ENCODE measurements at regions not wholly inside any gene's neighbourhood (a gene's known extent, or its start where the extent isn't known, plus 50 kb on each side); places are given as distances from the start of the nearest gene placed in this dataset.

GRCh38 chr9:88291856-88292255, 96.4 kb upstream of the SPIN1 start:
- H3K23ac ChIP-seq (ENCODE audit: low read depth, low read length, poor library complexity), result no peak overlapping the region
- H2BK120ac ChIP-seq (ENCODE audit: low read depth, low read length), result no peak overlapping the region
- no peaks in the 10 kb centered on the region for H3K27me3 ChIP-seq (ENCODE audit: control insufficient read depth in 3 of 3, insufficient read depth in 3 of 3, low read depth in 1 of 3, low read length in 3 of 3)
- no peak overlapping the region for H2AFZ ChIP-seq (ENCODE audit: low read length)
- H3K18ac ChIP-seq (ENCODE audit: low read length), result no peak overlapping the region
- no peak overlapping the region for H3K14ac ChIP-seq (ENCODE audit: low read length)
- no peak overlapping the region for H2BK15ac ChIP-seq (ENCODE audit: low read length)
- WGBS, 2 donors (ENCODE audit: extremely low coverage in 2 of 2, insufficient read length in 2 of 2, insufficient replicate concordance in 1 of 2), result no CpG with 5 or more reads among the region's 5 CpGs
- no peaks in the 10 kb centered on the region for H3K36me3 ChIP-seq (replicated peaks in 1 of 2; ENCODE audit: control insufficient read depth in 2 of 2, insufficient read depth in 2 of 2, low read length in 2 of 2)
- H3K4me1 ChIP-seq (ENCODE audit: control insufficient read depth in 2 of 2, insufficient read depth in 1 of 2, low read depth in 1 of 2, low read length in 2 of 2), result no peaks in the 10 kb centered on the region
- H2BK12ac ChIP-seq (ENCODE audit: low read length), result no peak overlapping the region
- no peak overlapping the region for H4K8ac ChIP-seq (ENCODE audit: low read depth, low read length)
- no peaks in the 10 kb centered on the region for H3K79me1 ChIP-seq (ENCODE audit: low read depth, low read length)
- no peak for DNase-seq (ENCODE audit: low spot score)
- no peaks in the 10 kb centered on the region for H3K9me3 ChIP-seq (replicated peaks in 1 of 2; ENCODE audit: control insufficient read depth in 2 of 2, insufficient read depth in 1 of 2, low read depth in 1 of 2, low read length in 2 of 2)
- H3K4me2 ChIP-seq (ENCODE audit: insufficient read depth, low read length, poor library complexity, severe bottlenecking), result no peak overlapping the region
- H3K9ac ChIP-seq (ENCODE audit: low read depth, low read length, poor library complexity), result no peak overlapping the region
- H2BK5ac ChIP-seq (ENCODE audit: low read length), result no peak overlapping the region
- H2AK5ac ChIP-seq (ENCODE audit: low read depth, low read length), result no peak overlapping the region
- no peak overlapping the region for H3K27ac ChIP-seq (replicated peaks; ENCODE audit: low read length)
- H4K91ac ChIP-seq (ENCODE audit: low read depth, low read length, poor library complexity), result no peak overlapping the region
- H3K4me3 ChIP-seq (ENCODE audit: low read length in 2 of 2), result no peak overlapping the region
- no peak overlapping the region for H3K4ac ChIP-seq (ENCODE audit: low read length)

- Histone ChIP-seq H3K9ac (ENCODE audit: low read depth, low read length, poor library complexity) (no peak overlapping the region), H2BK15ac (ENCODE audit: low read length) (no peak overlapping the region), H3K27ac (replicated peaks; ENCODE audit: low read length) (no peak overlapping the region), H3K27me3 (ENCODE audit: control insufficient read depth in 3 of 3, insufficient read depth in 3 of 3, low read depth in 1 of 3, low read length in 3 of 3) (no peaks in the 10 kb centered on the region), H3K4ac (ENCODE audit: low read length) (no peak overlapping the region), H3K4me3 (ENCODE audit: low read length in 2 of 2) (no peak overlapping the region), H3K23ac (ENCODE audit: low read depth, low read length, poor library complexity) (no peak overlapping the region), H3K18ac (ENCODE audit: low read length) (no peak overlapping the region), H3K36me3 (replicated peaks in 1 of 2; ENCODE audit: control insufficient read depth in 2 of 2, insufficient read depth in 2 of 2, low read length in 2 of 2) (no peaks in the 10 kb centered on the region), H3K4me1 (ENCODE audit: control insufficient read depth in 2 of 2, insufficient read depth in 1 of 2, low read depth in 1 of 2, low read length in 2 of 2) (no peaks in the 10 kb centered on the region), H2BK120ac (ENCODE audit: low read depth, low read length) (no peak overlapping the region), H4K8ac (ENCODE audit: low read depth, low read length) (no peak overlapping the region), H2BK12ac (ENCODE audit: low read length) (no peak overlapping the region), H3K79me1 (ENCODE audit: low read depth, low read length) (no peaks in the 10 kb centered on the region), H2AK5ac (ENCODE audit: low read depth, low read length) (no peak overlapping the region), H4K91ac (ENCODE audit: low read depth, low read length, poor library complexity) (no peak overlapping the region), H3K14ac (ENCODE audit: low read length) (no peak overlapping the region), H2AFZ (ENCODE audit: low read length) (no peak overlapping the region), H3K4me2 (ENCODE audit: insufficient read depth, low read length, poor library complexity, severe bottlenecking) (no peak overlapping the region), H3K9me3 (replicated peaks in 1 of 2; ENCODE audit: control insufficient read depth in 2 of 2, insufficient read depth in 1 of 2, low read depth in 1 of 2, low read length in 2 of 2) (no peaks in the 10 kb centered on the region), H2BK5ac (ENCODE audit: low read length) (no peak overlapping the region)
- DNase-seq (ENCODE audit: low spot score), result no peak
- no CpG with 5 or more reads among the region's 7 CpGs for WGBS, 2 donors (ENCODE audit: extremely low coverage in 2 of 2, insufficient read length in 2 of 2, insufficient replicate concordance in 1 of 2)
Measured at GRCh38 chr9:88291056-88291455, 97.2 kb upstream of the SPIN1 start.

GRCh38 chr9:88289532-88289931, 98.7 kb upstream of the SPIN1 start:
- Histone ChIP-seq H3K9ac (ENCODE audit: low read depth, low read length, poor library complexity) (no peak overlapping the region), H3K4me3 (ENCODE audit: low read length in 2 of 2) (no peak overlapping the region), H3K4ac (ENCODE audit: low read length) (no peak overlapping the region), H3K36me3 (replicated peaks in 1 of 2; ENCODE audit: control insufficient read depth in 2 of 2, insufficient read depth in 2 of 2, low read length in 2 of 2) (no peaks in the 10 kb centered on the region), H4K8ac (ENCODE audit: low read depth, low read length) (no peak overlapping the region), H3K4me1 (ENCODE audit: control insufficient read depth in 2 of 2, insufficient read depth in 1 of 2, low read depth in 1 of 2, low read length in 2 of 2) (no peaks in the 10 kb centered on the region), H2BK120ac (ENCODE audit: low read depth, low read length) (no peak overlapping the region), H3K14ac (ENCODE audit: low read length) (no peak overlapping the region), H2BK5ac (ENCODE audit: low read length) (no peak overlapping the region), H2BK15ac (ENCODE audit: low read length) (no peak overlapping the region), H3K79me1 (ENCODE audit: low read depth, low read length) (no peaks in the 10 kb centered on the region), H2BK12ac (ENCODE audit: low read length) (no peak overlapping the region), H3K9me3 (replicated peaks in 1 of 2; ENCODE audit: control insufficient read depth in 2 of 2, insufficient read depth in 1 of 2, low read depth in 1 of 2, low read length in 2 of 2) (no peaks in the 10 kb centered on the region), H3K27ac (replicated peaks; ENCODE audit: low read length) (no peak overlapping the region), H2AFZ (ENCODE audit: low read length) (no peak overlapping the region), H3K4me2 (ENCODE audit: insufficient read depth, low read length, poor library complexity, severe bottlenecking) (no peak overlapping the region), H3K23ac (ENCODE audit: low read depth, low read length, poor library complexity) (no peak overlapping the region), H2AK5ac (ENCODE audit: low read depth, low read length) (no peak overlapping the region), H3K27me3 (ENCODE audit: control insufficient read depth in 3 of 3, insufficient read depth in 3 of 3, low read depth in 1 of 3, low read length in 3 of 3) (no peaks in the 10 kb centered on the region), H3K18ac (ENCODE audit: low read length) (no peak overlapping the region), H4K91ac (ENCODE audit: low read depth, low read length, poor library complexity) (no peak overlapping the region)
- no CpG with 5 or more reads among the region's 8 CpGs for WGBS, 2 donors (ENCODE audit: extremely low coverage in 2 of 2, insufficient read length in 2 of 2, insufficient replicate concordance in 1 of 2)
- no peak for DNase-seq (ENCODE audit: low spot score)

GRCh38 chr9:88287972-88288371, 100.3 kb upstream of the SPIN1 start:
- Histone ChIP-seq H2AK5ac (ENCODE audit: low read depth, low read length) (no peak overlapping the region), H2AFZ (ENCODE audit: low read length) (no peak overlapping the region), H3K4ac (ENCODE audit: low read length) (no peak overlapping the region), H3K79me1 (ENCODE audit: low read depth, low read length) (no peaks in the 10 kb centered on the region), H3K14ac (ENCODE audit: low read length) (no peak overlapping the region), H3K27me3 (ENCODE audit: control insufficient read depth in 3 of 3, insufficient read depth in 3 of 3, low read depth in 1 of 3, low read length in 3 of 3) (no peaks in the 10 kb centered on the region), H2BK120ac (ENCODE audit: low read depth, low read length) (no peak overlapping the region), H4K91ac (ENCODE audit: low read depth, low read length, poor library complexity) (no peak overlapping the region), H3K23ac (ENCODE audit: low read depth, low read length, poor library complexity) (no peak overlapping the region), H3K4me2 (ENCODE audit: insufficient read depth, low read length, poor library complexity, severe bottlenecking) (no peak overlapping the region), H3K9ac (ENCODE audit: low read depth, low read length, poor library complexity) (no peak overlapping the region), H2BK5ac (ENCODE audit: low read length) (no peak overlapping the region), H3K27ac (replicated peaks; ENCODE audit: low read length) (no peak overlapping the region), H3K18ac (ENCODE audit: low read length) (peak overlapping the region; percentile 78), H3K4me1 (ENCODE audit: control insufficient read depth in 2 of 2, insufficient read depth in 1 of 2, low read depth in 1 of 2, low read length in 2 of 2) (no peaks in the 10 kb centered on the region), H3K4me3 (ENCODE audit: low read length in 2 of 2) (no peak overlapping the region), H3K36me3 (replicated peaks in 1 of 2; ENCODE audit: control insufficient read depth in 2 of 2, insufficient read depth in 2 of 2, low read length in 2 of 2) (no peaks in the 10 kb centered on the region), H2BK12ac (ENCODE audit: low read length) (no peak overlapping the region), H2BK15ac (ENCODE audit: low read length) (no peak overlapping the region), H3K9me3 (replicated peaks in 1 of 2; ENCODE audit: control insufficient read depth in 2 of 2, insufficient read depth in 1 of 2, low read depth in 1 of 2, low read length in 2 of 2) (peaks cover 0 to 3% of the 10 kb centered on the region in 2 donors), H4K8ac (ENCODE audit: low read depth, low read length) (no peak overlapping the region)
- no CpG with 5 or more reads among the region's 2 CpGs for WGBS, 2 donors (ENCODE audit: extremely low coverage in 2 of 2, insufficient read length in 2 of 2, insufficient replicate concordance in 1 of 2)
- DNase-seq (ENCODE audit: low spot score), result no peak

All from neuronal stem cell (in vitro differentiated cells).